Mesodermal cell (in vitro differentiated cells): ENCODE measurements at regions not wholly inside any gene's neighbourhood (a gene's known extent, or its start where the extent isn't known, plus 50 kb on each side); places are given as distances from the start of the nearest gene placed in this dataset.

Experiments used
- H3K27ac ChIP-seq: 2 replicates; pipeline ENCODE4 v1.7.0; 2013; ENCODE audit warnings: mild to moderate bottlenecking, low read depth, low read length, moderate library complexity; ENCODE audit not compliant: severe bottlenecking
- H3K36me3 ChIP-seq: 2 replicates; pipeline ENCODE4 v1.7.1; 2013; ENCODE audit warnings: mild to moderate bottlenecking, low read length, moderate library complexity; ENCODE audit not compliant: control insufficient read depth, insufficient read depth
- H3K4me1 ChIP-seq: one replicate; pipeline ENCODE4 v1.7.1; 2013; ENCODE audit warnings: mild to moderate bottlenecking, low read length; ENCODE audit not compliant: insufficient read depth, control insufficient read depth, poor library complexity, severe bottlenecking
- H3K4me3 ChIP-seq: 2 replicates; pipeline ENCODE4 v1.7.0; 2013; ENCODE audit warnings: low read length, control low read depth, mild to moderate bottlenecking; ENCODE audit not compliant: insufficient read depth, poor library complexity, severe bottlenecking; ENCODE audit errors: extremely low read depth
- H3K9me3 ChIP-seq: 2 replicates; pipeline ENCODE4 v1.7.1; 2013; ENCODE audit warnings: mild to moderate bottlenecking, low read length, moderate library complexity; ENCODE audit not compliant: control insufficient read depth
- WGBS, 2 experiments: methylation state at CpG; one replicate each; pipeline ENCODE4 v1.1.5; 2013; ENCODE audit warnings: missing lambda C conversion rate in 2 of 2; ENCODE audit not compliant: insufficient coverage in 2 of 2; 5-methylcytosine and 5-hydroxymethylcytosine counted together

DNA sequence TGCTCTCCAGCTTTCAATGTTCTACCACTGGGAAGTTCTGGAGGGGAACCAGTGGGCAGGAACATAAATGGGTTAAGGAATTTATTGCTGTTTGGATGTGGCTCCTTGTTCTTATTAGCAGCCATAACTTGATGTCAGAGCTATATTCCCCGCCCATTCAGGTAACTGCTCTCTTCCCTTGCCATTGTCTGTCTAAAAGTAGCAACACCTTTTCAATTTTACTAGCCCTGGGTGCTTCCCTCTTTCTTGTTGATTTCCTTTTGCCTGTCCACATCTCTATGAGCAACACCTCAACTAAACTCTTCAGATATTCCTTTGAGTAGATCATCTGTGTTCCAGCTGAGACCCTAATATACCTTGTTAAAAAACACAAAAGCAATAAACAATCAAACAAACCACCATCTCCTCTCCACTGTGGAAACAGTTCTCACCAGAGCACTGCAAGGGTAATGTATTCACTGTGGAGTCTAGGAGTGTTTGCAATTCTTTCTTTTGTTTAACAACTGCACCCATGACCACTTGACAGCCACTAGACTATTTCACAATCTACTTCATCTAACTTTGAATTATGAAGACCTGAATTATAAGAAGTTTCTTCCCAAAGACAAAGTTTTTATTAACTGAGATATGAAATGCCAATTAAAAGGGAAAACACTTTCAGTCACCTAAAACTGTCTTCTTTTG, 436.7 kb downstream of the IPMK start:
- Histone ChIP-seq H3K36me3 (no peaks in the 10 kb centered on the region), H3K4me1 (no peaks in the 10 kb centered on the region), H3K27ac (no peak overlapping the region), H3K9me3 (no peaks in the 10 kb centered on the region), H3K4me3 (no peak overlapping the region)
- 33 to 42% methylated on average over 1 of the region's 1 CpG for WGBS, 2 experiments

- H3K4me3 ChIP-seq: no peak overlapping the region
- no peaks in the 10 kb centered on the region for H3K9me3 ChIP-seq
- H3K4me1 ChIP-seq: no peaks in the 10 kb centered on the region
- H3K27ac ChIP-seq: no peak overlapping the region
- H3K36me3 ChIP-seq: no peaks in the 10 kb centered on the region
These were observed 442.7 kb downstream of the IPMK start for GRCh38 chr10:57825015-57825414.

DNA sequence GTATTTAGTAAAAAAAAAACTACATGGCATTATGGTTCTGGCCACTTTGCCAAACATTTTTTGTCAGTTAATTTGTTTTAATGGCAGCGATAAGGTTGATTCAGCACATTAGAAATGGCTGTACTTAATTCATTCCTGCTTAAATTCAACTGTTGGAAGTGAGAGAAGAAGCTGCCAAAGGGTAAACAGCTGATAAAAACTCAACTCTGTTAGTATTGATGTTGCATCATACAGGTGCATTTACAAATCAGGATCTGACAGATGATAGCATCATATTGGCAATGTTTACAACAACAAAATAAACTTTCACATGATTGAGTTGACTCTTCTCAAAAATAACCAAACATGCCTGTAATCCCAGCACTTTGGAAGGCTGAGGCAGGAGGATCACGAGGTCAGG, 444.3 kb downstream of the IPMK start:
- Histone ChIP-seq H3K27ac (no peak overlapping the region), H3K36me3 (no peaks in the 10 kb centered on the region), H3K4me1 (no peaks in the 10 kb centered on the region), H3K4me3 (no peak overlapping the region), H3K9me3 (no peaks in the 10 kb centered on the region)
- WGBS, 2 experiments: 83% methylated on average over 1 of the region's 2 CpGs; no CpG with 5 or more reads in 1 of the 2 experiments

- no peaks in the 10 kb centered on the region for H3K9me3 ChIP-seq
- no peak overlapping the region for H3K27ac ChIP-seq
- H3K36me3 ChIP-seq: no peaks in the 10 kb centered on the region
- H3K4me1 ChIP-seq: no peaks in the 10 kb centered on the region
- no peak overlapping the region for H3K4me3 ChIP-seq
These were observed 444.7 kb downstream of the IPMK start for GRCh38 chr10:57822965-57823364.

- WGBS, 2 experiments: 73 to 90% methylated on average over 1 of the region's 1 CpG
- no peaks in the 10 kb centered on the region for H3K4me1 ChIP-seq
These were observed 449.2 kb downstream of the IPMK start for GRCh38 chr10:57818522-57818921.

DNA sequence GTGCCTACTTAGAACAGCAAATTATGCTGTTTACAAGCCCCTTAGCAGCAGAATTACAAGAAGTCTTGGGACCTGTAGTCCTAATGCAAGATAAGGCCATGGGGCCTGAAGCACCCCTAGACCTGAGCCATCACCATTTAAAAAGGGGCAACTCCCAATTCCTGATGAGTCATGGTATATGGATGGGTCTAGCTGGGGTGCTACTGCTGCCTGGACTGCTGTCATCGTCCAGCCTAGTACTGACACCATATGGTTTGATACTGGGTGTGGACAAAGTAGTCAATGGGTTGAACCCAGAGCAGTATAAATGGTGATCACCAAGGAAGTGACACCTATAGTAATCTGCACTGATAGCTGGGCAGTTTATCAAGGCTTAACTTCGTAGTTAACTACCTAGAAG, 450.0 kb downstream of the IPMK start:
- H3K27ac ChIP-seq: no peak overlapping the region
- H3K4me1 ChIP-seq: no peaks in the 10 kb centered on the region
- no peaks in the 10 kb centered on the region for H3K9me3 ChIP-seq
- H3K36me3 ChIP-seq: no peaks in the 10 kb centered on the region
- WGBS, 2 experiments: 78 to 90% methylated on average over 2 of the region's 2 CpGs
- H3K4me3 ChIP-seq: no peak overlapping the region

More at GRCh38 chr10:57818522-57818921, 449.2 kb downstream of the IPMK start:
- H3K27ac ChIP-seq: no peak overlapping the region
- no peak overlapping the region for H3K4me3 ChIP-seq
- no peaks in the 10 kb centered on the region for H3K36me3 ChIP-seq
- H3K9me3 ChIP-seq: no peaks in the 10 kb centered on the region

DNA sequence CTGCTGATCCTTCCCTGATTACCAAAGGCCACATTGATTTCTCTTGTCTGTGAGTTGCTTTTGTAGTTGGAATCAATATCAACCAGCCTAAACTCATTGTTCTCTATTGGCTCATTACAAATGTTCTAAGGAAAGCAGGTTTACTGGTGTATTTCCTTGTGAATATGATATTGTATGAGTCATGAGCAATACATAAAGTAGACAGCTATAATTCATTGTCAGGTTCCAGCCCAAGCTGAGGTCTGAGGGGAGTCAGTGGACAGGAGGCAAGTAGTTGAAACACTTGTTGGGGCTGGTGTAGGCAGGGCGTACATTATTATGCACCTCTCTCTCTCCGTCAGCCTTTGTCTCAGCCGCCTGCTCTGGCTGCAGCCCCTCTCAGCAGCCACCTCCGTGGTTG, 451.7 kb downstream of the IPMK start:
- 59 to 71% methylated on average over 3 to 4 of the region's 4 CpGs for WGBS, 2 experiments

GRCh38 chr10:57809961-57810360, 457.7 kb downstream of the IPMK start:
- H3K36me3 ChIP-seq: no peaks in the 10 kb centered on the region
- H3K4me1 ChIP-seq: no peaks in the 10 kb centered on the region
- H3K4me3 ChIP-seq: no peak overlapping the region
- WGBS, 2 experiments: no CpG with 5 or more reads among the region's 1 CpG
- no peak overlapping the region for H3K27ac ChIP-seq
- H3K9me3 ChIP-seq: no peaks in the 10 kb centered on the region

More for the DNA sequence above, 451.7 kb downstream of the IPMK start:
- Histone ChIP-seq H3K9me3 (no peaks in the 10 kb centered on the region), H3K4me3 (no peak overlapping the region), H3K4me1 (no peaks in the 10 kb centered on the region), H3K36me3 (no peaks in the 10 kb centered on the region), H3K27ac (no peak overlapping the region)

DNA sequence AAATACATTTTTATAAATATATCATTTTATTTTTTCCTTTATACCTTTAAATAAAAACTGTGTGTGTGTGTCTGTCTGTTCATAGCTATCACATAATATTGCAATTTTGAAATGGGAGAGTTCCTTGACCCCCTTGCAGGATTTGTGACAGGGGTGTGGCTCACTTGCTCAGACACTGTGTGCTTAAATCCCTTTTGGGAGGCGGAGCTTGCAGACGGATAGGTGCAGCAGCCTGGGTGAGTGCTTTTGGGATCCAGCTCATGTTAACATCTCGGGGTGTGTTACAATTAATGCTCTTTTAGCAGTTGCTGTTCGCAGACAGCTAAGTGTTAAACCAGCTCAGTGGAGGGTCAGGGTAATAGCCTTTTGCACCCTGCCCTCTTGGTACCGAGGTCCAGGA, 459.8 kb downstream of the IPMK start:
- 73 to 76% methylated on average over 4 to 5 of the region's 5 CpGs for WGBS, 2 experiments
- H3K36me3 ChIP-seq: no peaks in the 10 kb centered on the region
- no peak overlapping the region for H3K4me3 ChIP-seq
- no peak overlapping the region for H3K27ac ChIP-seq
- no peaks in the 10 kb centered on the region for H3K4me1 ChIP-seq
- H3K9me3 ChIP-seq: no peaks in the 10 kb centered on the region

- Histone ChIP-seq H3K36me3 (no peaks in the 10 kb centered on the region), H3K9me3 (no peaks in the 10 kb centered on the region), H3K4me3 (no peak overlapping the region), H3K4me1 (no peaks in the 10 kb centered on the region), H3K27ac (no peak overlapping the region)
- WGBS, 2 experiments: 80 to 93% methylated on average over 2 of the region's 2 CpGs
These were observed 461.0 kb downstream of the IPMK start for GRCh38 chr10:57806675-57807074.

DNA sequence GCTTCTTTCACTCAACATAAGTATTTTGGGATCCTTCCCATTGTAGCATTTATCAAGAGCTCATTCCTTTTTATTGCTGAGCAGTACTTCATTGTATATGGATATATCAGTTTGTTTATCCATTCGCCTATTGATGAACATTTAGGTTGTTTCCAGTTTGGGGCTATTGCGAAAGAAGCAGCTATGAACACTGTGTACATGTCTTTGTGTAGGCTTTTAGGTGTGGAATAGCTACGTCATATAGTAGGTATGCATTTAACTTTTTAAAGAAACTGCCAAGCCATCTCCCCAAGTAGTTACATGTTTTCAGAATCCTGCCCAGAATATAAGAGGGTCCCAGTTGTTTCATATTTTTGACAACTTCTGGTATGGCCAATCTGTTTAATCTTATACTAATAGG, 468.1 kb downstream of the IPMK start:
- no peak overlapping the region for H3K4me3 ChIP-seq
- H3K27ac ChIP-seq: no peak overlapping the region
- no peaks in the 10 kb centered on the region for H3K36me3 ChIP-seq
- 100% methylated on average over 2 of the region's 3 CpGs; no CpG with 5 or more reads in 1 of the 2 experiments for WGBS, 2 experiments
- H3K9me3 ChIP-seq: no peaks in the 10 kb centered on the region
- H3K4me1 ChIP-seq: no peaks in the 10 kb centered on the region
